Activated CD8-positive, alpha-beta T cell treated with anti-CD3 and anti-CD28 coated beads for 36 hours (primary cell): ENCODE measurements at regions not wholly inside any gene's neighbourhood (a gene's known extent, or its start where the extent isn't known, plus 50 kb on each side); places are given as distances from the start of the nearest gene placed in this dataset.

Source experiments
- ATAC-seq: fragments of 200-7000 bp; cut with Tn5 transposase; one replicate; pipeline ENCODE4 v1.10.0; 2021; ENCODE audit warnings: mild to moderate bottlenecking, moderate library complexity
- CTCF ChIA-PET: fragments of 350-600 bp; sonication (Branson Sonifier 250); formaldehyde crosslinking; loops from one replicate; lab custom pipeline; 2021; ENCODE audit warnings: antibody characterized with exemption; lab: Charles Lee
- POLR2A ChIA-PET: fragments of 350-600 bp; sonication (Branson Sonifier 250); formaldehyde crosslinking; loops from one replicate; lab custom pipeline; 2021; ENCODE audit warnings: antibody characterized with exemption; lab: Charles Lee
- DNase-seq: peaks from one replicate; pipeline ENCODE4 v3.0.0-alpha.2; 2020
- H3K27ac Mint-ChIP-seq: one replicate; pipeline ENCODE4 v1.8.0; 2021; ENCODE audit warnings: mild to moderate bottlenecking, mixed read lengths
- H3K27me3 Mint-ChIP-seq: one replicate; pipeline ENCODE4 v1.8.0; 2021; ENCODE audit warnings: mixed read lengths
- H3K36me3 Mint-ChIP-seq: one replicate; pipeline ENCODE4 v1.8.0; 2021; ENCODE audit warnings: low read depth, mixed read lengths
- H3K4me1 Mint-ChIP-seq: one replicate; pipeline ENCODE4 v1.8.0; 2021; ENCODE audit warnings: low read depth, mixed read lengths
- H3K4me3 Mint-ChIP-seq: one replicate; pipeline ENCODE4 v1.8.0; 2021; ENCODE audit warnings: mild to moderate bottlenecking, moderate library complexity, mixed read lengths
- H3K9me3 Mint-ChIP-seq: one replicate; pipeline ENCODE4 v1.8.0; 2021; ENCODE audit warnings: mixed read lengths
- intact Hi-C: fragments of 100-400 bp; cut with micrococcal nuclease; formaldehyde crosslinking; loops from one replicate; pipeline ENCODE4 v1.10.0; 2022
- TF ChIP-seq, protein P1 (sequence below): fragments of 200-600 bp; IDR thresholded peaks from one replicate; pipeline ENCODE4 v1.8.0; 2022; ENCODE audit warnings: antibody characterized with exemption, mild to moderate bottlenecking

GRCh38 chr15:81507831-81508230 lies 133.8 kb upstream of the TMC3 start:
- no peak for DNase-seq
- Mint-ChIP-seq H3K4me1 (peaks cover 2% of the 10 kb centered on the region), H3K4me3 (no peak overlapping the region), H3K27me3 (peaks cover 6% of the 10 kb centered on the region), H3K36me3 (no peaks in the 10 kb centered on the region), H3K27ac (no peak overlapping the region), H3K9me3 (no peaks in the 10 kb centered on the region)
- TF ChIP-seq, protein P1, sequence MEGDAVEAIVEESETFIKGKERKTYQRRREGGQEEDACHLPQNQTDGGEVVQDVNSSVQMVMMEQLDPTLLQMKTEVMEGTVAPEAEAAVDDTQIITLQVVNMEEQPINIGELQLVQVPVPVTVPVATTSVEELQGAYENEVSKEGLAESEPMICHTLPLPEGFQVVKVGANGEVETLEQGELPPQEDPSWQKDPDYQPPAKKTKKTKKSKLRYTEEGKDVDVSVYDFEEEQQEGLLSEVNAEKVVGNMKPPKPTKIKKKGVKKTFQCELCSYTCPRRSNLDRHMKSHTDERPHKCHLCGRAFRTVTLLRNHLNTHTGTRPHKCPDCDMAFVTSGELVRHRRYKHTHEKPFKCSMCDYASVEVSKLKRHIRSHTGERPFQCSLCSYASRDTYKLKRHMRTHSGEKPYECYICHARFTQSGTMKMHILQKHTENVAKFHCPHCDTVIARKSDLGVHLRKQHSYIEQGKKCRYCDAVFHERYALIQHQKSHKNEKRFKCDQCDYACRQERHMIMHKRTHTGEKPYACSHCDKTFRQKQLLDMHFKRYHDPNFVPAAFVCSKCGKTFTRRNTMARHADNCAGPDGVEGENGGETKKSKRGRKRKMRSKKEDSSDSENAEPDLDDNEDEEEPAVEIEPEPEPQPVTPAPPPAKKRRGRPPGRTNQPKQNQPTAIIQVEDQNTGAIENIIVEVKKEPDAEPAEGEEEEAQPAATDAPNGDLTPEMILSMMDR = no peak
- ChIA-PET CTCF (no interaction called here), POLR2A (no interaction called here)
- ATAC-seq = no peak
- intact Hi-C loops = no loop called here

GRCh38 chr15:81506936-81507335 lies 132.9 kb upstream of the TMC3 start:
- peaks cover 11% of the 10 kb centered on the region for H3K27me3 Mint-ChIP-seq
- H3K4me1 Mint-ChIP-seq = peaks cover 2% of the 10 kb centered on the region
- ChIA-PET CTCF (no interaction called here), POLR2A (no interaction called here)
- no peak overlapping the region for H3K4me3 Mint-ChIP-seq
- ATAC-seq = no peak
- intact Hi-C loops = no loop called here
- H3K36me3 Mint-ChIP-seq = no peaks in the 10 kb centered on the region
- DNase-seq = no peak
- H3K9me3 Mint-ChIP-seq = no peaks in the 10 kb centered on the region
- TF ChIP-seq, protein P1 = no peak
- no peak overlapping the region for H3K27ac Mint-ChIP-seq

DNA sequence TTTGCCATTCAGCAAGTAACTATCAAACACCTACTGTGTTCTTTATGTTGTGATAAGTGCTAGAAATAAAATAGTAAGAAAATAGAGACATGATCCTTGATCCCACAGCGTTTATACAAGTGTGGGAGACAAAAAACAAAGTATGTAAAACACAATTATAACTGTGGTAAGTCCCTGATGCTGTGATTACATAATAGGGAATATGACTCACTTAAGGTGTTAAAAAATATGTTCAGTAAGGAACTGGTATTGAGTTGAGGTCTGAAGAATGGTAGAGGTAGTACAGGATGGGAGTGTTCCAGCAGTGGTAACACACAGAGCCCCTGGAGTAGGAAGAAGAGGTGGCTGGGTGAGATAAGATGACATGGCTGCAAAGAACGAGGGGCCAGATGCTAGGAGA lies 132.1 kb upstream of the TMC3 start:
- intact Hi-C loops = no loop called here
- no peak overlapping the region for H3K4me3 Mint-ChIP-seq
- POLR2A ChIA-PET = no interaction called here
- TF ChIP-seq, protein P1 = no peak
- ATAC-seq (no peak), DNase-seq (no peak)
- CTCF ChIA-PET = interaction anchor here (0.6 to 1.7 kb wide), 2 partner anchors 513 to 730 kb away, joined by 3 to 5 read pairs; no protein-coding TSS in a partner anchor
- H3K27me3 Mint-ChIP-seq = peaks cover 11% of the 10 kb centered on the region
- no peak overlapping the region for H3K27ac Mint-ChIP-seq
- no peaks in the 10 kb centered on the region for H3K9me3 Mint-ChIP-seq
- no peaks in the 10 kb centered on the region for H3K36me3 Mint-ChIP-seq
- H3K4me1 Mint-ChIP-seq = peaks cover 2% of the 10 kb centered on the region

DNA sequence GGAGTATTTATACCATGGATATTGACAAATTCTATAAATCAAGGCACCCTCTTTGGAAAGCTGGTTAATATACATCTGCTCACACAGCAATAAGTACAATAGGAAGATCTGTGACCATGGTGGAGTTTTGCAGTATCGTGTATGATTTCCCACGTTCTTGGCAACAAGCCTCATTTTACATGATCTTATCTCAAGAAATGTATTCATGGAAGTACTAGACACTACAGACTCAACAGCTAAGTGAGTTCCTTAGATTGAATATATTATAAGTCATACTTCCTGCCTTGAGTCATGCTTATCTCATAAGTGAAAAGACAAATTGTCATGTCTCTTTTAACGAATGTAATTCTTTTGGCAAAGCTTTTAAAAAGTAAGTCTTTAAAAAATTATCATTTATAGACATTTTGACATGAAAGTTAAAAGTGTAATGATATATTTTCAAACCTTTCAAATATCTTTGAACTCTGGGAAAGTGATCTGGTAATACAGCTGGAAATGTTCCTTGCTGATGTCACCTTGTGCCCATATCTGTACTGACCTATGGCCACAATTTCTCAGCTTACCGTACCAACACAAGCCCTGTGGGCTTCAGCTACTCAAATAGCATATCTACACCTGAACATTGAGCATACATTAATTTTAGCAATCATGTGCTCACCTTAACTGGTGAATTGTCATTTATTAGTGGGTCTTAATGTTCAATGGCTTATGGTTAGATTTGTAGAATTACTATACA lies 130.3 kb upstream of the TMC3 start:
- no peaks in the 10 kb centered on the region for H3K36me3 Mint-ChIP-seq
- CTCF ChIA-PET = interaction anchor here (0.7 to 1.7 kb wide), 2 partner anchors 728 to 1028 kb away, joined by 3 to 5 read pairs; no protein-coding TSS in a partner anchor
- no peak overlapping the region for H3K27ac Mint-ChIP-seq
- POLR2A ChIA-PET = no interaction called here
- H3K4me1 Mint-ChIP-seq = peaks cover 2% of the 10 kb centered on the region
- TF ChIP-seq, protein P1 = no peak
- no peak overlapping the region for H3K4me3 Mint-ChIP-seq
- H3K9me3 Mint-ChIP-seq = no peaks in the 10 kb centered on the region
- peaks cover 11% of the 10 kb centered on the region for H3K27me3 Mint-ChIP-seq
- ATAC-seq = no peak
- DNase-seq = no peak
- intact Hi-C loops = no loop called here

GRCh38 chr15:81502439-81502838 lies 128.4 kb upstream of the TMC3 start:
- DNase-seq (no peak), ATAC-seq (no peak)
- TF ChIP-seq, protein P1 = no peak
- Mint-ChIP-seq H3K4me1 (peaks cover 2% of the 10 kb centered on the region), H3K9me3 (no peaks in the 10 kb centered on the region), H3K27me3 (peaks cover 13% of the 10 kb centered on the region), H3K27ac (no peak overlapping the region), H3K36me3 (no peaks in the 10 kb centered on the region), H3K4me3 (no peak overlapping the region)
- intact Hi-C loops = no loop called here
- POLR2A ChIA-PET = no interaction called here
- CTCF ChIA-PET = no interaction called here
